OCI-LY3 (cell line): ENCODE measurements at regions not wholly inside any gene's neighbourhood (a gene's known extent, or its start where the extent isn't known, plus 50 kb on each side); places are given as distances from the start of the nearest gene placed in this dataset.

ENCODE experiments used
- H2AFZ ChIP-seq: fragments of 200-600, 300-600 bp; shearing (Covaris generic); 2 replicates; pipeline ENCODE4 v1.6.0; 2014; ENCODE audit warnings: antibody characterized with exemption, low read depth, low read length
- H3K27ac ChIP-seq: fragments of 200-600, 300-600 bp; sonication (generic); 2 replicates; pipeline ENCODE4 v1.5.1; 2014; ENCODE audit warnings: mild to moderate bottlenecking, low read length, moderate library complexity, mixed read lengths
- H3K27me3 ChIP-seq: fragments of 200-600, 300-600 bp; sonication (generic); 2 replicates; pipeline ENCODE4 v1.6.1; 2014; ENCODE audit warnings: low read depth, low read length, mixed read lengths
- H3K36me3 ChIP-seq: fragments of 200-600, 300-600 bp; sonication (generic); replicated peaks from 2 replicates; pipeline ENCODE3; 2014; ENCODE audit warnings: low read depth, low read length, mixed read lengths
- H3K4me1 ChIP-seq: fragments of 300-600, 200-600 bp; sonication (generic); 2 replicates; pipeline ENCODE4 v1.6.1; 2014; ENCODE audit warnings: low read length, mixed read lengths
- H3K4me2 ChIP-seq: fragments of 200-600, 300-600 bp; sonication (generic); 2 replicates; pipeline ENCODE4 v1.6.1; 2014; ENCODE audit warnings: low read length, mixed read lengths
- H3K4me3 ChIP-seq: fragments of 300-600, 200-600 bp; sonication (generic); 2 replicates; pipeline ENCODE4 v1.5.1; 2014; ENCODE audit warnings: antibody characterized with exemption, mild to moderate bottlenecking, low read length, moderate library complexity
- H3K79me2 ChIP-seq: fragments of 300-600, 200-600 bp; shearing (Covaris generic); 2 replicates; pipeline ENCODE4 v1.6.1; 2014; ENCODE audit warnings: mild to moderate bottlenecking, low read length, mixed read lengths
- H3K9ac ChIP-seq: fragments of 300-600, 200-600 bp; shearing (Covaris generic); 2 replicates; pipeline ENCODE4 v1.6.0; 2014; ENCODE audit warnings: mild to moderate bottlenecking, low read length, moderate library complexity
- H3K9me3 ChIP-seq: fragments of 200-600, 300-600 bp; shearing (Covaris generic); 2 replicates; pipeline ENCODE4 v1.6.1; 2014; ENCODE audit warnings: low read length, mixed read lengths; ENCODE audit not compliant: insufficient read depth
- H4K20me1 ChIP-seq: fragments of 200-600, 300-600 bp; sonication (generic); 2 replicates; pipeline ENCODE4 v1.6.1; 2016; ENCODE audit warnings: low read length, mixed read lengths; ENCODE audit not compliant: insufficient read depth
- CTCF ChIP-seq: fragments of 200-600, 300-600 bp; sonication (generic); IDR thresholded peaks from 2 replicates; pipeline ENCODE4 v1.5.1; 2014; ENCODE audit warnings: antibody characterized with exemption, low read length, low read depth
- EZH2phosphoT487 ChIP-seq: fragments of 200-600 bp; shearing (Covaris generic); IDR thresholded peaks from 2 replicates; pipeline ENCODE4 v1.6.1; 2018; ENCODE audit warnings: antibody characterized with exemption, mixed run types, low read depth

GRCh38 chr1:18056545-18056944 is 51.1 kb upstream of the IGSF21 start:
- Histone ChIP-seq H2AFZ (no peak overlapping the region), H3K27me3 (no peaks in the 10 kb centered on the region), H3K9ac (no peak overlapping the region)

GRCh38 chr1:18057623-18058022 is 50.0 kb upstream of the IGSF21 start:
- Histone ChIP-seq H3K4me3 (no peak overlapping the region), H3K9ac (no peak overlapping the region), H3K27ac (no peak overlapping the region), H3K79me2 (no peaks in the 10 kb centered on the region), H3K4me2 (no peak overlapping the region), H3K9me3 (no peaks in the 10 kb centered on the region), H3K4me1 (no peaks in the 10 kb centered on the region), H3K27me3 (no peaks in the 10 kb centered on the region), H3K36me3 (no peaks in the 10 kb centered on the region), H4K20me1 (no peaks in the 10 kb centered on the region), H2AFZ (no peak overlapping the region)
- TF ChIP-seq EZH2phosphoT487 (no peak), CTCF (no peak)

More at GRCh38 chr1:18056545-18056944, 51.1 kb upstream of the IGSF21 start:
- no peak overlapping the region for H3K4me2 ChIP-seq
- no peaks in the 10 kb centered on the region for H3K9me3 ChIP-seq
- no peaks in the 10 kb centered on the region for H4K20me1 ChIP-seq
- no peak overlapping the region for H3K4me3 ChIP-seq
- H3K4me1 ChIP-seq = no peaks in the 10 kb centered on the region
- TF ChIP-seq CTCF (no peak), EZH2phosphoT487 (no peak)
- H3K36me3 ChIP-seq = no peaks in the 10 kb centered on the region
- no peak overlapping the region for H3K27ac ChIP-seq
- H3K79me2 ChIP-seq = no peaks in the 10 kb centered on the region
